GM12874 (cell line): ENCODE measurements at regions not wholly inside any gene's neighbourhood (a gene's known extent, or its start where the extent isn't known, plus 50 kb on each side); places are given as distances from the start of the nearest gene placed in this dataset.

Experiments used
- TF ChIP-seq, protein P1 (sequence below): IDR thresholded peaks from 2 replicates; pipeline ENCODE4 v1.5.1; 2011; ENCODE audit warnings: low read depth, mild to moderate bottlenecking, control low read depth, low read length, moderate library complexity; ENCODE audit not compliant: insufficient read depth

DNA sequence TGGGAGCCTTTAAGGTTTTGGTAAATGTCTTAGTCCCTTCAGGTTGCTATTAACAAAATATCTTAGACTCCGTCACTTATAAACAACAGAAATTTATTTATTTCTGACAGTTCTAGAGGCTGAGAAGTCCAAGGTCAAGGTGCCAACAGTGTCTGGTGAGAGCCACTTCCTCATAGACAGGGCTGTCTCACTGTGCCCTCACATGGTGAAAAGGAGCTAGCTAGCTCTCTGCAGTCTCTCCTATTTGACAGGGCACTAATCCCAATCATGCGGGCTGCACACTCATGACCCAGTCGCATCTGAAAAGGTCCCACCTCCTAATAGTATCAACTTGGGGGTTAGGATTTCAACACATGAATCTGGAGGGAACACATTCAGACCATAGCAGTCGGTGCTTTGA is 63.4 kb upstream of the KLF3 start:
- TF ChIP-seq, protein P1, sequence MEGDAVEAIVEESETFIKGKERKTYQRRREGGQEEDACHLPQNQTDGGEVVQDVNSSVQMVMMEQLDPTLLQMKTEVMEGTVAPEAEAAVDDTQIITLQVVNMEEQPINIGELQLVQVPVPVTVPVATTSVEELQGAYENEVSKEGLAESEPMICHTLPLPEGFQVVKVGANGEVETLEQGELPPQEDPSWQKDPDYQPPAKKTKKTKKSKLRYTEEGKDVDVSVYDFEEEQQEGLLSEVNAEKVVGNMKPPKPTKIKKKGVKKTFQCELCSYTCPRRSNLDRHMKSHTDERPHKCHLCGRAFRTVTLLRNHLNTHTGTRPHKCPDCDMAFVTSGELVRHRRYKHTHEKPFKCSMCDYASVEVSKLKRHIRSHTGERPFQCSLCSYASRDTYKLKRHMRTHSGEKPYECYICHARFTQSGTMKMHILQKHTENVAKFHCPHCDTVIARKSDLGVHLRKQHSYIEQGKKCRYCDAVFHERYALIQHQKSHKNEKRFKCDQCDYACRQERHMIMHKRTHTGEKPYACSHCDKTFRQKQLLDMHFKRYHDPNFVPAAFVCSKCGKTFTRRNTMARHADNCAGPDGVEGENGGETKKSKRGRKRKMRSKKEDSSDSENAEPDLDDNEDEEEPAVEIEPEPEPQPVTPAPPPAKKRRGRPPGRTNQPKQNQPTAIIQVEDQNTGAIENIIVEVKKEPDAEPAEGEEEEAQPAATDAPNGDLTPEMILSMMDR, result no peak

GRCh38 chr4:38601244-38601915 is 62.6 kb upstream of the KLF3 start:
- TF ChIP-seq, protein P1, result no peak

DNA sequence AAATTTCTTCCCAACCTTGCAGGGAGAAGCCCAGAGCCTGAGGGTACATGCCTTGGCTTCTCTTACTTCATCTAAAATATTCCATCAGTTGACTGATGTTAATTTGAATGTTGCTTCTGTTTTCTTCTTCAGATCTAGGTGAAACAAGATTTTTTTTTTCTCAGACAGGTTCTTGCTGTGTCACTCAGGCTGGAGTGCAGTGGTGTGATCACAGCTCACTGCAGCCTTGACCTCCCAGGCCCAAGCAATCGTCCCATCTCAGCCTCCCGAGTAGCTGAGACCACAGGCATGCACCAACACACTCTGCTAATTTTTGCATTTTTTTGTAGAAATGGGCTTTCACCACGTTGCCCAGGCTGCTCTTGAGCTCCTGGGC is 62.1 kb upstream of the KLF3 start:
- TF ChIP-seq, protein P1, result no peak

- TF ChIP-seq, protein P1, result no peak
Observed at GRCh38 chr4:38603652-38604051, 60.3 kb upstream of the KLF3 start.

- TF ChIP-seq, protein P1, result no peak
Observed at GRCh38 chr4:38605181-38605752, 58.7 kb upstream of the KLF3 start.

DNA sequence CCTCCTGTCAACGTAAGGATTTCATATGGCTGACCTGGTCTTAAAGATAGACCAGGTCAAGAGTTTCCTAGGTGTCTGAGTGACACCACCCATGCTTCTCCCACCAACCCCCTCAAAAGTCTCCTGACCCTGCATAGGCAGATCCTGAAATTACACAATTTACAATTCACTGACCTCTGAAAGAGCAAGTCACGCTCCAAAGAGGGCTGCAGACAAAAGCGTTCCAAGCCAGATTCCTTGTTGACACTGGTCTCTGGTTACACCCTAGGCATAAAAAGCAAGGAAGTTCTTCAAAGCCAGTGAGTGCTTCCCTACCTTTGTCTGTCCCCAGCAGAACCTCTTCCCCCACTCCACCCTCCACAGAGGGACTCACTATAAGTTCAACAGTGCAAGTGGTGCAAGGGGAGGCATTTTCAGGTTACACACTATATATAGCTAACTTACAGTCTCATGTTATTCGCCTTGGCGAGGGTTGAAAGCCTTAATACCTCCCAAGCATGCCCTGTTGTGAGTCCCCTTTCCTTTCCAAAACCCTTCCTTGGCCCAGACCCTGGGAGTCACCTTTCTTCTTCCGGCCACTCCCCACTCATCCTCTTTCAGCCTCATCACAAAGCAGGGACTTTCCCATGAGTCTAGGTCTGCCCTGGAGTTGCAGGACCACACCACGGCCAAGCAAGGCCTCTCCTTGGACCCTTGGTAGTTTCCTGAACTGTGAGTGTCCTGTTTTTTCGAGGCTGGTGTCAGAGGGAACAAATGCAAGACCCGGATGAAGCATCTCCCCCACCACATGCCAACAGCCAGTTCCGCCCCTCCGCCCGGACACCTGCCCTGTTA is 58.0 kb upstream of the KLF3 start:
- TF ChIP-seq, protein P1, result no peak

DNA sequence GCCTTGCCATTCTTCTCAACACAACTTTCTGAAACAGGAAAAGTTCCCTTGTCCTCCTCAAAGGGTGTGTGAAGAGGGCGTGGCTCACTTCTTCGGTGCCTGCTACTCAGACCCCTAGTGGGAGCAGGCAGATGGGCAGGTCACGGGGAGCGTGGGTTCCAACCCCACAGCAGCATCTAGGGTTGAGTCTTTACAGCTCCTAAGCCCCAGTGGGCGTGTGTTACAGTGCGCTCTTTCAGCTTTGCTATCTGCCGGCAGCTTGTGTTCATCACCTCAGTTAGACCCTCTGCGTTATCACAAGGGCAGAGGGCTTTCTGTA is 57.5 kb upstream of the KLF3 start:
- TF ChIP-seq, protein P1, result no peak
